ENCODE measurements at regions not wholly inside any gene's neighbourhood (a gene's known extent, or its start where the extent isn't known, plus 50 kb on each side); places are given as distances from the start of the nearest gene placed in this dataset.
"Not testable (repeated sequence)": the region's sequence is repeated elsewhere in the genome, so short reads cannot be mapped to it uniquely, and the experiment has no call there.

DNA sequence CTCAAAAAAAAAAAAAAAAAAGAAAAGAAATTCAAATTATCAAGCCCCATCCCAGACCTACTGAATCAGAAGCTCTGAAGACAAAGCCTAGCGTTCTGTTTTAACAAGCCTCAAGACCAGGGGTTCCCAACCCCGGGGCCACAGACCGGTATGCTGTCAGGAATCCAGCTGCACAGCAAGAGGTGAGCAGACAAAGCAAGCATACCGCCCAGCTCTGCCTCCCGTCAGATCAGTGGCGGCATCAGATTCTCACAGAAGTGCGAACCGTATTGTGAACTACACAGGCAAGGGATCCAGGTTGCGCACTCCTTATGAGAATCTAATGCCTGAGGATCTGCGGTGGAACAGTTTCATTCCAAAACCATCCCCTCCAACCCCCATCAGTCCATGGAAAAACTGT, 57.8 kb upstream of the RASAL2 start:
- DNase-seq (no peak), ATAC-seq (no peak)
- H3K36me3 ChIP-seq, result no peaks in the 10 kb centered on the region
- H3K4me1 ChIP-seq, result peaks cover 19% of the 10 kb centered on the region
- intact Hi-C loops (cut with DNase I), result no loop called here
- H3K9me3 ChIP-seq, result no peaks in the 10 kb centered on the region
- no peak overlapping the region for H3K27ac ChIP-seq
- TF ChIP-seq, protein P1, sequence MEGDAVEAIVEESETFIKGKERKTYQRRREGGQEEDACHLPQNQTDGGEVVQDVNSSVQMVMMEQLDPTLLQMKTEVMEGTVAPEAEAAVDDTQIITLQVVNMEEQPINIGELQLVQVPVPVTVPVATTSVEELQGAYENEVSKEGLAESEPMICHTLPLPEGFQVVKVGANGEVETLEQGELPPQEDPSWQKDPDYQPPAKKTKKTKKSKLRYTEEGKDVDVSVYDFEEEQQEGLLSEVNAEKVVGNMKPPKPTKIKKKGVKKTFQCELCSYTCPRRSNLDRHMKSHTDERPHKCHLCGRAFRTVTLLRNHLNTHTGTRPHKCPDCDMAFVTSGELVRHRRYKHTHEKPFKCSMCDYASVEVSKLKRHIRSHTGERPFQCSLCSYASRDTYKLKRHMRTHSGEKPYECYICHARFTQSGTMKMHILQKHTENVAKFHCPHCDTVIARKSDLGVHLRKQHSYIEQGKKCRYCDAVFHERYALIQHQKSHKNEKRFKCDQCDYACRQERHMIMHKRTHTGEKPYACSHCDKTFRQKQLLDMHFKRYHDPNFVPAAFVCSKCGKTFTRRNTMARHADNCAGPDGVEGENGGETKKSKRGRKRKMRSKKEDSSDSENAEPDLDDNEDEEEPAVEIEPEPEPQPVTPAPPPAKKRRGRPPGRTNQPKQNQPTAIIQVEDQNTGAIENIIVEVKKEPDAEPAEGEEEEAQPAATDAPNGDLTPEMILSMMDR (IDR thresholded peaks at IDR 0.05), result no peak
- no peak overlapping the region for H3K4me3 ChIP-seq
- no peaks in the 10 kb centered on the region for H3K27me3 ChIP-seq

DNA sequence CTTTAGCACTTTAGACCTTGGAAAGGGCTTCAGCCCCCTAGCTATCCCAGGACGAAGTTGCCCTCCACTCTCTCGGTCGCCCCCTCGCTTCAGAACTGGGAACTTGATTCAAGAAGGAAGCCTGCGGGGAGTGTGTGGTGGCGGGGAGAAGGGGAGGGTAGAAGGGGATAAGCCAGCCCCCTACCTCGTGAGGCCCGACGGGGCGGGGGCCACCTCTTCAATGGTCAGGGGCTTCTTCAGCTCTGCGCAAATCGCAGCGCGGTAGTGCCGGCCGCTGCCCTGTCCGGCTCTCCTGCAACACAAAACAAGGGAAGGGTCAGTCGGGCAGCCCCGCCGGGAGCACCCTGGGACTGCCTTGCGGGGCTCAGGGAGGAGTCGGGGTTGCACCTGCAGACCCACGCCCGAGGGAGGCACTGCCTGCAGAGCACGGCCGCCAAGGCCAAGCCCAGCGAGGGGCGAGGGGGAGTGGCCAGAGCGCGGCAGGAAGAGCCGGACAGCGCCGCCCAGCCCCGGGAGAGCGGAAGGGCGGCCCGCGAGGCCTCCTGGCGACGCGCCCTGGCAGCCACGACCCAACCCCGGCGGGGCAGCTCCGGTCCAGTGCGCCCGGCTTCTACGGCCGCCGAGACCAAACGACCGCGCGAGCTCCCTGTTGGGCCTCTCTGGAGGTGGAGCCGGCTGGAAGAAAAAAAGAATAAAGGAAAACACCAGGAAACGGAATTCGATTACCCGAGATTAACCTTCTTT, 56.2 kb upstream of the RASAL2 start:
- TF ChIP-seq, protein P1 (IDR thresholded peaks at IDR 0.05), result peak; percentile 54
- Histone ChIP-seq H3K4me1 (peaks cover 8% of the 10 kb centered on the region), H3K9me3 (no peaks in the 10 kb centered on the region), H3K36me3 (no peaks in the 10 kb centered on the region), H3K27me3 (no peaks in the 10 kb centered on the region), H3K4me3 (peak overlapping the region; percentile 74), H3K27ac (peak overlapping the region; percentile 81)
- intact Hi-C loops (cut with DNase I), result no loop called here
- peak; percentile 95 for DNase-seq
- ATAC-seq, result peak; percentile 99

DNA sequence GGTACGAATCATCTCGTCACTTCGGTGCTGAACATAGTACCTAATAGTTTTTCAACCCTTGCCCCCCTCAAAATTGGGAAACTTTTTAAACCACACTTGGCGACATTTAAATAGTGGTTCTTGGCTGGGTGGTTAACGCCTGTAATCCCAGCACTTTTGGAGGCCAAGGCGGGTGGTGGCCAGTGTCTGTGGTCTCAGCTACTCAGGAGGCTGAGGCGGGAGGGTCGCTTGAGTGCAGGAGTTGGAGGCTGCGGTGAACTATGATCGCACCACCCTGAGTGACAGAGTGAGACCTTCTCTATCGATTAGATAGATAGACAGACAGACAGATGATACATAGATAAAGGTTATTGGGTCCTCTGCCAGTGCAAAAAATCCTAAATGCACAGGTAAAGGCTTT, 55.5 kb upstream of the RASAL2 start:
- no peak for ATAC-seq
- TF ChIP-seq, protein P1 (IDR thresholded peaks at IDR 0.05), result no peak
- peak overlapping the region; percentile 81 for H3K27ac ChIP-seq
- no peaks in the 10 kb centered on the region for H3K36me3 ChIP-seq
- DNase-seq, result no peak
- no peaks in the 10 kb centered on the region for H3K27me3 ChIP-seq
- H3K9me3 ChIP-seq, result no peaks in the 10 kb centered on the region
- intact Hi-C loops (cut with DNase I), result no loop called here
- H3K4me3 ChIP-seq, result peak overlapping the region; percentile 74
- peaks cover 4% of the 10 kb centered on the region for H3K4me1 ChIP-seq

DNA sequence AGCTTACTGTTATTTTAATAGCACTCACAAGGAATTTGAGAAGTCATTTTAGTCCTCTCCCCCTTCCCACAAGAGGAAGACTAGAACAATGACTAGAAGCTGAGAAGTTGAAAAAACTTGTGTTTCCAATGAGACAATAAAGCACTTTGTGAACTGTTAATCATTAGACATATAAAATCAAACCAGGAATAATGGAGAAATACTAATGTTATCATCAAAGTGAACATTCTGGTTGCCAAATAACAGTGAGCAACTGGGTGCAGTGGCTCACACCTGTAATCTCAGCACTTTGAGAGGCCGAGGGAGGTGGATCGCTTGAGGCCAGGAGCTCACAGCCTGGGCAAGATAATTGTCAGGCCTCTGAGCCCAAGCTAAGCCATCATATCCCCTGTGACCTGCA, 54.0 kb upstream of the RASAL2 start:
- Histone ChIP-seq H3K27me3 (no peaks in the 10 kb centered on the region), H3K27ac (no peak overlapping the region), H3K36me3 (no peaks in the 10 kb centered on the region), H3K4me3 (no peak overlapping the region), H3K9me3 (no peaks in the 10 kb centered on the region), H3K4me1 (no peaks in the 10 kb centered on the region)
- TF ChIP-seq, protein P1 (IDR thresholded peaks at IDR 0.05), result no peak
- intact Hi-C loops (cut with DNase I), result no loop called here
- DNase-seq (no peak), ATAC-seq (no peak)

DNA sequence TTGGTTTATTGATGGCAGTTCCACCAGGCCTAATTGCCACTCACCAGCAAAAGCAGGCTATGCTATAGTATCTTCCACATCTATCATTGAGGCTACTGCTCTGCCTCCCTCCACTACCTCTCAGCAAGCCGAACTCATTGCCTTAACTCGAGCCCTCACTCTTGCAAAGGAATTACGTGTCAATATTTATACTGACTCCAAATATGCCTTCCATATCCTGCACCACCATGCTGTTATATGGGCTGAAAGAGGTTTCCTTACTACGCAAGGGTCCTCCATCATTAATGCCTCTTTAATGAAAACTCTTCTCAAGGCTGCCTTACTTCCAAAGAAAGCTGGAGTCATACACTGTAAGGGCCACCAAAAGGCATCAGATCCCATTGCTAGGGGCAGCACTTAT, 50.0 kb upstream of the RASAL2 start:
- DNase-seq; H3K4me1 ChIP-seq; H3K4me3 ChIP-seq; intact Hi-C loops (cut with DNase I); H3K27me3 ChIP-seq; H3K9me3 ChIP-seq; H3K27ac ChIP-seq; ATAC-seq; H3K36me3 ChIP-seq: not testable (repeated sequence)

All from upper lobe of right lung (tissue), 1 donor.